ENCODE measurements at regions not wholly inside any gene's neighbourhood (a gene's known extent, or its start where the extent isn't known, plus 50 kb on each side); places are given as distances from the start of the nearest gene placed in this dataset.

GRCh38 chr21:23664193-23664694 is 1943.0 kb downstream of the MRPL39 start:
- Histone ChIP-seq H3K4me1 (no peaks in the 10 kb centered on the region), H3K36me3 (no peaks in the 10 kb centered on the region), H3K27ac (no peak overlapping the region), H3K4me3 (no peak overlapping the region), H3K9me3 (no peaks in the 10 kb centered on the region), H3K27me3 (no peaks in the 10 kb centered on the region)
- DNase-seq (no peak), ATAC-seq (no peak)
- TF ChIP-seq CTCF (IDR thresholded peaks at IDR 0.05) = no peak
- intact Hi-C loops (cut with DNase I) = no loop called here

DNA sequence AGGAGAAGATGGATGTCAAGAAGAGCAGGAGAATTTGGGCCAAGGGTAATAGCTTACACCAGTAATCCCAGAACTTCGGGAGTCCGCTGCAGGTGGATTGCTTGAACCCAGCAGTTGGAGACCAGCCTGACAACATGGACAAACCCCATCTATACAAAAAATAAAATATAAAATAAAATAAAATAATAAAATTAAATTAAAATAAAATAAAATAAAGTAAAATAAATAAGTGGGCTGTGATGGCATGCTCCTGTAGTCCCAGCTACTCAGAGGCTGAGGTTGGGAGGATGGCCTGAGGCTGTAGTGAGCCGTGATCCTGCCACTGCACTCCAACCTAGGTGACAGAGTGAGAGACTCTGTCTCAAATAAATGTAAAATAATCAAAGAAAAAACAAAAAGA is 1946.7 kb downstream of the MRPL39 start:
- ATAC-seq (no peak), DNase-seq (no peak)
- Histone ChIP-seq H3K36me3 (no peaks in the 10 kb centered on the region), H3K4me1 (no peaks in the 10 kb centered on the region), H3K27ac (no peak overlapping the region), H3K9me3 (no peaks in the 10 kb centered on the region), H3K4me3 (no peak overlapping the region), H3K27me3 (no peaks in the 10 kb centered on the region)
- intact Hi-C loops (cut with DNase I) = no loop called here
- no peak for TF ChIP-seq CTCF (IDR thresholded peaks at IDR 0.05)

GRCh38 chr21:23644768-23645167 is 1962.5 kb downstream of the MRPL39 start:
- no peak overlapping the region for H3K27ac ChIP-seq
- DNase-seq (no peak), ATAC-seq (no peak)
- H3K9me3 ChIP-seq = no peaks in the 10 kb centered on the region
- H3K36me3 ChIP-seq = no peaks in the 10 kb centered on the region
- intact Hi-C loops (cut with DNase I) = no loop called here
- no peak for TF ChIP-seq CTCF (IDR thresholded peaks at IDR 0.05)
- H3K4me1 ChIP-seq = no peaks in the 10 kb centered on the region
- H3K27me3 ChIP-seq = no peaks in the 10 kb centered on the region
- H3K4me3 ChIP-seq = no peak overlapping the region

GRCh38 chr21:23639721-23640120 is 1967.6 kb downstream of the MRPL39 start:
- Histone ChIP-seq H3K27me3 (no peaks in the 10 kb centered on the region), H3K4me3 (no peak overlapping the region), H3K9me3 (no peaks in the 10 kb centered on the region), H3K27ac (no peak overlapping the region), H3K36me3 (no peaks in the 10 kb centered on the region), H3K4me1 (no peaks in the 10 kb centered on the region)
- no peak for DNase-seq
- TF ChIP-seq CTCF (IDR thresholded peaks at IDR 0.05) = no peak
- no peak for ATAC-seq
- intact Hi-C loops (cut with DNase I) = no loop called here

- TF ChIP-seq CTCF (IDR thresholded peaks at IDR 0.05) = no peak
- Histone ChIP-seq H3K4me1 (no peaks in the 10 kb centered on the region), H3K9me3 (no peaks in the 10 kb centered on the region), H3K36me3 (no peaks in the 10 kb centered on the region), H3K27ac (no peak overlapping the region), H3K4me3 (no peak overlapping the region), H3K27me3 (no peaks in the 10 kb centered on the region)
- no peak for ATAC-seq
- DNase-seq = no peak
- intact Hi-C loops (cut with DNase I) = no loop called here
Observed at GRCh38 chr21:23638131-23638695, 1969.1 kb downstream of the MRPL39 start.

- Histone ChIP-seq H3K9me3 (no peaks in the 10 kb centered on the region), H3K4me3 (no peak overlapping the region), H3K36me3 (no peaks in the 10 kb centered on the region), H3K4me1 (no peaks in the 10 kb centered on the region), H3K27ac (no peak overlapping the region), H3K27me3 (no peaks in the 10 kb centered on the region)
- no peak for TF ChIP-seq CTCF (IDR thresholded peaks at IDR 0.05)
- ATAC-seq (no peak), DNase-seq (no peak)
- intact Hi-C loops (cut with DNase I) = no loop called here
Observed at GRCh38 chr21:23633447-23633940, 1973.8 kb downstream of the MRPL39 start.
